ENCODE measurements at regions not wholly inside any gene's neighbourhood (a gene's known extent, or its start where the extent isn't known, plus 50 kb on each side); places are given as distances from the start of the nearest gene placed in this dataset.
"Not testable (repeated sequence)": the region's sequence is repeated elsewhere in the genome, so short reads cannot be mapped to it uniquely, and the experiment has no call there.

DNA sequence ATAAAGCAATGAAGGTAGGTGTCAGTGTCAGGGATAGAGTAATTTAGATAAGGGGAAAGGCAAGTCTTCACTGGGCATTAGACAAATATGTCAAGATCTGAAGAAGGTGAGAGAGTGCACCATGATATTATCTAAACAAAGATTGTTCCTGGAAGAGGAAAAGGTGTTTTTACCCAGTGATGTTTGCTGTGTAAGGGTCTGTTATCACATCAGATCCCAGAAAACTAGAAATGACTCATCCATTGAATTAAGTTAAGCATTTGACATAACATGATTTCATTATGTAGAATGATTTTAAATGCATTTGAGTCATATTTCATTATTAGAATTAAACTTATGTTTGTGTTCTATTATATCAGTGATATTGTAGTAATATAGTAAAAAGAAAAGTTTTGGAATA is 1279.5 kb upstream of the CITED2 start:
- Mint-ChIP-seq H3K27me3 (no peaks in the 10 kb centered on the region), H3K4me3 (no peak overlapping the region), H3K36me3 (no peaks in the 10 kb centered on the region), H3K9me3 (peaks cover 0 to 3% of the 10 kb centered on the region in 2 donors), H3K27ac (no peak overlapping the region), H3K4me1 (peaks cover 5 to 8% of the 10 kb centered on the region in 2 donors)
- ATAC-seq (replicated peaks) (no peak), DNase-seq (no peak)

DNA sequence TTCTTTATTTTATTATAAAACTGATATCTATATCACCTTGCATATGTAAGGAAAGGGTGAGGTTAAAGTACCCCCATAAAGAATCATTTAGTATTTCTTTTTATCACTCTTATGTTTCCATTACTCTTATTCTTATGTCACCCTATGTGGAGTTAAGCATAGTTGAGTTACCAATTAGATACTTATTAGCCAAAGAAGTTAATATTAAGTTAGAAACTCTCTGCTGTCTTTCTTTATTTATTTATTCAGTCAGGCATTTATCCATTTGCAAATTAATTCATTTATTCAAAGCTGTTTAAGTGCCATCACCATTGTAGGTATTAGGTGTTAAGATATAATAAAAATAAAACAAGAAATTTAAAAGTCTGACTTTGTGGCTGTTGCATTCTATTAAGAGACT is 1279.1 kb upstream of the CITED2 start:
- H3K4me1 Mint-ChIP-seq = peaks cover 5 to 8% of the 10 kb centered on the region in 2 donors
- no peak for DNase-seq
- H3K27me3 Mint-ChIP-seq = no peaks in the 10 kb centered on the region
- H3K9me3 Mint-ChIP-seq = peaks cover 0 to 3% of the 10 kb centered on the region in 2 donors
- no peak overlapping the region for H3K4me3 Mint-ChIP-seq
- H3K36me3 Mint-ChIP-seq = no peaks in the 10 kb centered on the region
- no peak overlapping the region for H3K27ac Mint-ChIP-seq
- no peak for ATAC-seq (replicated peaks)

DNA sequence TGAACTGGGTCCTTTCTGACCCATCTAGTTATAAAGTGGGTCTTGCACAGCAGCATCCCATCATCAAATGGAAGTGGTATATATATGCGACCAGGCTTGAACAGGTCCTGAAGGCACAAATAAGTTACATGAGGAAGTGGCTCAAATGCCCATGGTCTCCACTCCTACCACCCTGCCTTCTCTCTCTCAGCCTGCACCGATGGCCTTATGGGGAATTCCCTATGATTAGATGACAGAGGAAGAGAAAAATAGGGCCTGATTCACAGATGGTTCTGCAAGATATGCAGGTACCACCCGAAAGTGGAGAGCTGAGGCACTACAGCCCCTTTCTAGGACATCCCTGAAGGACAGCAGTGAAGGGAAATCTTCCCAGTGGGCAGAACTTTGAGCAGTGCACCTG is 1275.1 kb upstream of the CITED2 start:
- not testable (repeated sequence) for H3K27me3 Mint-ChIP-seq, H3K27ac Mint-ChIP-seq, DNase-seq, H3K4me1 Mint-ChIP-seq, H3K4me3 Mint-ChIP-seq
- peaks cover 22 to 24% of the 10 kb centered on the region in 2 donors for H3K9me3 Mint-ChIP-seq
- ATAC-seq (replicated peaks) = peak; percentile 54 to 56
- peaks cover 1 to 12% of the 10 kb centered on the region in 2 donors for H3K36me3 Mint-ChIP-seq

GRCh38 chr6:140647322-140647721 is 1272.9 kb upstream of the CITED2 start:
- H3K27ac Mint-ChIP-seq; H3K4me3 Mint-ChIP-seq; H3K27me3 Mint-ChIP-seq; DNase-seq; ATAC-seq (replicated peaks); H3K4me1 Mint-ChIP-seq: not testable (repeated sequence)
- Mint-ChIP-seq H3K36me3 (peaks cover 1 to 15% of the 10 kb centered on the region in 2 donors), H3K9me3 (peaks cover 24 to 28% of the 10 kb centered on the region in 2 donors)

GRCh38 chr6:140644017-140644416 is 1269.6 kb upstream of the CITED2 start:
- no peak for DNase-seq
- Mint-ChIP-seq H3K36me3 (peaks cover 2 to 15% of the 10 kb centered on the region in 2 donors), H3K27me3 (no peaks in the 10 kb centered on the region), H3K27ac (no peak overlapping the region), H3K9me3 (peaks cover 23 to 32% of the 10 kb centered on the region in 2 donors), H3K4me3 (no peak overlapping the region), H3K4me1 (peaks cover 2 to 10% of the 10 kb centered on the region in 2 donors)
- no peak for ATAC-seq (replicated peaks)

DNA sequence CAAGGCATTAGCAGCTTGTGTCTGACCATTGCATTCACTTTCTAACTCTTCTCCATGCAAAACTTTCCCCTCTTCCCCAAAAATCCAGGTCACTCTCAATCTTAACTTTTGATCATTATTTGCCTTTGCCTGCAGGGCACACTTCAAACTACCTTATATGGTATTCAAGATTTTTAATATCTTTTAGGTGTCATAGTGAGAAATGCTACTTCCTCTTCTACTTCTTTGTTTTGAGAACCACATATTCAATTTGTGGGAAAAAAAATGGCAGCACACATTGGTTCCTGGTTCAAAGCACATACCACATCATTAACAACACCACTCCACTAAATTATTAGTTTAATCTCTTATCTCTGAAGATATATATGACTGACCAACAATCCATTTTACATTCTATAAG is 1267.0 kb upstream of the CITED2 start:
- H3K27me3 Mint-ChIP-seq = no peaks in the 10 kb centered on the region

DNA sequence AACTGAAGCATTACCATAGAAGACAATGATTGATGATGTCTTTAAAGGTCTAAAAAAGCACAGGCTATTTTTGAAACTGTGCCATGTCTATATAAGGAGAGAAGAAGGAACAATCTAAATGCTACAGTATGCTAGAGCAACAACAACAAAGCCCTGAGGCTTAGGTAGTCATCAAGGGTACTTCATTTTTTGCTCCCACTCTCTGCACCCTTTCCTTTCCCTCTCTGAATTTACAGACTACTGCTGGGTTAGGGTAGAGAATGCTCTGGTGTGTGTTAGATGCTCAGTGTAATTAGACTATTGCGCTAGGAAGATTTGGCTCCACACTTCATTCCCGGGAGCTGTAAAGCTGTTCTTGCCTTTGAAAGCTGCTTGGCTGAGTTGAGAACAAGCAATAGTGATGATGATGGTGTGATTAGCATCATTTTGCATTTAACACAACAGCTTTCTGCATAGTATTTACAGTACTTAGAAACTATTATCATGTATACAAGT is 1262.5 kb upstream of the CITED2 start:
- Mint-ChIP-seq H3K9me3 (peaks cover 2 to 4% of the 10 kb centered on the region in 2 donors), H3K4me3 (no peak overlapping the region), H3K4me1 (peaks cover 8 to 31% of the 10 kb centered on the region in 2 donors), H3K36me3 (peaks cover 0 to 1% of the 10 kb centered on the region in 2 donors), H3K27ac (no peak overlapping the region), H3K27me3 (no peaks in the 10 kb centered on the region)
- DNase-seq = no peak
- peak; percentile 65 to 72 for ATAC-seq (replicated peaks)

More for the DNA sequence above, 1267.0 kb upstream of the CITED2 start:
- Mint-ChIP-seq H3K4me1 (peaks cover 3 to 19% of the 10 kb centered on the region in 2 donors), H3K36me3 (peaks cover 2 to 6% of the 10 kb centered on the region in 2 donors), H3K4me3 (no peak overlapping the region), H3K9me3 (peaks cover 13 to 21% of the 10 kb centered on the region in 2 donors), H3K27ac (no peak overlapping the region)
- ATAC-seq (replicated peaks) = peak; percentile 85 to 91
- no peak for DNase-seq

- ATAC-seq (replicated peaks) = peak; percentile 38 to 45
- Mint-ChIP-seq H3K27me3 (no peaks in the 10 kb centered on the region), H3K4me1 (peaks cover 8 to 25% of the 10 kb centered on the region in 2 donors), H3K4me3 (peak overlapping the region in 1 of 2 donors; percentile 13), H3K27ac (no peak overlapping the region), H3K9me3 (peaks cover 2 to 3% of the 10 kb centered on the region in 2 donors), H3K36me3 (peaks cover 0 to 1% of the 10 kb centered on the region in 2 donors)
- DNase-seq = no peak
These were observed 1261.9 kb upstream of the CITED2 start for GRCh38 chr6:140636271-140636907.

GRCh38 chr6:140627002-140627401 is 1252.6 kb upstream of the CITED2 start:
- H3K9me3 Mint-ChIP-seq = peaks cover 12 to 14% of the 10 kb centered on the region in 2 donors

DNA sequence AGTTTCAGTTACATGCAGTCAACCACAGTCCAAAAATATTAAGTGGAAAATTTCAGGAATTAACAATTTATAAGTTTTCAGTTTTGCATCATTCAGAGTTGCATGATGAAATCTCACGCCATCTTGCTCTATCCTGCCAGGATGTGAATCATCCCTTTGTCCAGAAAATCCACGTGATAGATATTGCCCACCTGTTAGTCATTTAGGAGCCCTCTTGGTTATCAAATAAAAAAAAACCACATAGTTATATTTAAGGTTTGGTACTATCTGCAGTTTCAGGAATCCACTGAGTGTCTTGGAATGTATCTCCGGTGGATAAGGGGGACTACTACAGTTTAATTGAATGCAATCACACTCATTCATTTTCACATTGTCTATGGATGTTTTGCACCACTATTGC is 1249.0 kb upstream of the CITED2 start:
- Mint-ChIP-seq H3K9me3 (peaks cover 12 to 14% of the 10 kb centered on the region in 2 donors), H3K36me3 (peaks cover 2 to 6% of the 10 kb centered on the region in 2 donors), H3K4me1 (no peaks in the 10 kb centered on the region), H3K4me3 (no peak overlapping the region), H3K27me3 (no peaks in the 10 kb centered on the region), H3K27ac (no peak overlapping the region)
- no peak for ATAC-seq (replicated peaks)
- no peak for DNase-seq

More at GRCh38 chr6:140627002-140627401, 1252.6 kb upstream of the CITED2 start:
- no peaks in the 10 kb centered on the region for H3K27me3 Mint-ChIP-seq
- DNase-seq (no peak), ATAC-seq (replicated peaks) (no peak)
- H3K27ac Mint-ChIP-seq = no peak overlapping the region
- H3K36me3 Mint-ChIP-seq = peaks cover 2 to 6% of the 10 kb centered on the region in 2 donors
- H3K4me1 Mint-ChIP-seq = no peaks in the 10 kb centered on the region
- no peak overlapping the region for H3K4me3 Mint-ChIP-seq

GRCh38 chr6:140620496-140620895 is 1246.0 kb upstream of the CITED2 start:
- DNase-seq = no peak
- no peak overlapping the region for H3K27ac Mint-ChIP-seq
- no peak overlapping the region for H3K4me3 Mint-ChIP-seq
- no peaks in the 10 kb centered on the region for H3K36me3 Mint-ChIP-seq
- no peaks in the 10 kb centered on the region for H3K4me1 Mint-ChIP-seq
- no peak for ATAC-seq (replicated peaks)
- no peaks in the 10 kb centered on the region for H3K27me3 Mint-ChIP-seq
- peaks cover 1 to 3% of the 10 kb centered on the region in 2 donors for H3K9me3 Mint-ChIP-seq

DNA sequence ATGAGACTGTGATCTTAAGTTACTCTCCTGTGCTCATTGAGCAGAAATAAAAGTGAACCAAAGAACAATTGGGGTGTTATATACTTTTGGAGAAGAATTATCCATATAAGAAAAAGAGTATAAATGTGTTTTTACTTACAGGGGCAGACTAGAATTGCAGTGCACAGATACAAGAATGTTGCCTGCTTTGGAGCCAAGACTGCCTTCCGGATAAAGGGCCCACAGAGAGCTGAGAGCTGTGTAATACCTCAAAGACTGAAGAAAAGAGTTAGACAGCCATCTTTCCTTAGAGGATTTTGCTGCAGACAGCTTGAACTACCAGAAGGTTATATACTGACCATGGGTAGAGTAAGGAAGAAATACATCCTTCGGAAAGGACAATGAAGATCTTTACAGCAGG is 1235.5 kb upstream of the CITED2 start:
- Mint-ChIP-seq H3K4me1 (no peaks in the 10 kb centered on the region), H3K27me3 (no peaks in the 10 kb centered on the region), H3K36me3 (no peaks in the 10 kb centered on the region), H3K9me3 (no peaks in the 10 kb centered on the region), H3K4me3 (no peak overlapping the region), H3K27ac (no peak overlapping the region)
- DNase-seq (no peak), ATAC-seq (replicated peaks) (no peak)

DNA sequence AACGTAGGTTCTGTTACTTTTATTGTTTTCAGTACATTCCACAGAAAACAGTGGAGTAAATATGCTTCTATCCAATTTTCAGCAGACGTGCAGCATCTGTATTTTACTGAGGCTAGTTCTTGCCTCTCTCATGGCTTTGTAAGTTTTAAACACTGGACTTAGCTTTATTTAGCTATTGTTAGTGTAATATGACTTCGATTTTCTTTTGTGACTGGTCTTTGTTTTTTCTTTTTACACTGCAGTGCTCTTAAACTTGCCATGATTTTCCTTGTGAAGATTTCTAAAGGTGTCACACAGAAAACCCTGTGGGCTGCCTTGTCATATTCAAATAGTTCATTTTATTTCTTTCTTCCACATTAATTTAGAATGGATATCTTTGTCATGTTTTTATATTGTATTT is 1234.9 kb upstream of the CITED2 start:
- DNase-seq (no peak), ATAC-seq (replicated peaks) (no peak)
- Mint-ChIP-seq H3K9me3 (no peaks in the 10 kb centered on the region), H3K4me3 (no peak overlapping the region), H3K27me3 (no peaks in the 10 kb centered on the region), H3K4me1 (no peaks in the 10 kb centered on the region), H3K36me3 (no peaks in the 10 kb centered on the region), H3K27ac (no peak overlapping the region)

DNA sequence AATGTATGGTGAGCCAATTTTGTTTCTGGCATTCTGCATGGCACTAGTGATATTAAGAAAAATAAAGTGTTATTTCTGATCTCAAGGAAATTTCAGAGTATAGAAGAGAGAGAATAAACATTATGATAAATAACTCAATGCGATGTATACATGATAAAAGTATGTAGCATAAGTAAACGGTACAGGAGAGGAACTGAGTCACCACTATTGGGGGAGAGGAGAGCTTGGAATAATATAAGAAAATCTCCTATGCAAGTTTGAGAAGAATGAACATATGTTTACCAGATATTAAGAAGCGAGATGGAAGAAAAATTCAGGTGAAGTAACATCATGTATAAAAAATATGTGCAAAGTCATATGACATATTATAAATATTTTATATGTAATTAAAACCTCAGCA is 1230.3 kb upstream of the CITED2 start:
- Mint-ChIP-seq H3K4me1 (no peaks in the 10 kb centered on the region), H3K36me3 (no peaks in the 10 kb centered on the region), H3K4me3 (no peak overlapping the region), H3K27ac (no peak overlapping the region), H3K9me3 (no peaks in the 10 kb centered on the region), H3K27me3 (peaks cover 0 to 8% of the 10 kb centered on the region in 2 donors)
- no peak for DNase-seq
- no peak for ATAC-seq (replicated peaks)

All from stimulated activated naive B cell treated with anti-CD40 and anti-IgM and Interleukin-4, amounts not matched to agents 10 μg/mL and 1 μg/mL and 100 μg/mL, for 72 hours (primary cell).